GM23338 (cell line): ENCODE measurements at regions not wholly inside any gene's neighbourhood (a gene's known extent, or its start where the extent isn't known, plus 50 kb on each side); places are given as distances from the start of the nearest gene placed in this dataset.

ENCODE experiments used
- ATAC-seq: fragments of 200-7000 bp; cut with Tn5 transposase; 3 replicates; pipeline ENCODE4 v1.9.1; 2020
- DNase-seq: peaks from one replicate; pipeline ENCODE4 v3.0.0-alpha.2; 2015; ENCODE audit warnings: low spot score
- H2AFZ ChIP-seq: fragments of 200-600 bp; sonication (generic); 2 replicates; pipeline ENCODE4 v1.8.0; 2016; ENCODE audit warnings: antibody characterized with exemption, mild to moderate bottlenecking, moderate library complexity
- H3F3A ChIP-seq: fragments of 200-600 bp; sonication (generic); replicated peaks from 2 replicates; pipeline ENCODE4 v1.8.0; 2017; ENCODE audit warnings: antibody characterized with exemption, mixed run types, low read depth
- H3K27ac ChIP-seq: fragments of 200-600 bp; sonication (generic); 2 replicates; pipeline ENCODE4 v1.6.1; 2016; ENCODE audit warnings: low read depth
- H3K27me3 ChIP-seq: fragments of 200-600 bp; sonication (generic); 2 replicates; pipeline ENCODE4 v1.8.0; 2016; ENCODE audit warnings: mild to moderate bottlenecking, mixed run types, moderate library complexity; ENCODE audit not compliant: insufficient read depth
- H3K36me3 ChIP-seq: fragments of 200-600 bp; sonication (generic); 2 replicates; pipeline ENCODE4 v1.8.0; 2016; ENCODE audit warnings: mild to moderate bottlenecking; ENCODE audit not compliant: insufficient read depth
- H3K4me1 ChIP-seq: fragments of 200-600 bp; sonication (generic); 2 replicates; pipeline ENCODE4 v1.8.0; 2016; ENCODE audit warnings: mild to moderate bottlenecking, moderate library complexity; ENCODE audit not compliant: insufficient read depth
- H3K4me2 ChIP-seq: fragments of 200-600 bp; sonication (generic); 2 replicates; pipeline ENCODE4 v1.7.1; 2017; ENCODE audit warnings: mixed run types
- H3K4me3 ChIP-seq: fragments of 200-600 bp; sonication (generic); 2 replicates; pipeline ENCODE4 v1.6.1; 2016; ENCODE audit warnings: mixed run types
- H3K79me2 ChIP-seq: fragments of 200-600 bp; sonication (generic); replicated peaks from 2 replicates; pipeline ENCODE4 v1.8.0; 2017; ENCODE audit warnings: mild to moderate bottlenecking; ENCODE audit not compliant: insufficient read depth
- H3K9me2 ChIP-seq: fragments of 200-600 bp; sonication (generic); 2 replicates; pipeline ENCODE4 v1.8.0; 2017; ENCODE audit not compliant: insufficient read depth
- H4K20me1 ChIP-seq: fragments of 200-600 bp; sonication (generic); replicated peaks from 2 replicates; pipeline ENCODE4 v1.8.0; 2017; ENCODE audit warnings: mild to moderate bottlenecking; ENCODE audit not compliant: insufficient read depth
- H3K27ac Mint-ChIP-seq: 2 replicates; pipeline ENCODE4 v1.8.0; 2020; ENCODE audit warnings: inconsistent platforms, mild to moderate bottlenecking, moderate library complexity, mixed read lengths
- H3K27me3 Mint-ChIP-seq: 3 replicates; pipeline ENCODE4 v1.8.0; 2022; ENCODE audit warnings: low read depth, mild to moderate bottlenecking, moderate library complexity, mixed read lengths, inconsistent platforms; ENCODE audit not compliant: insufficient read depth, poor library complexity
- H3K36me3 Mint-ChIP-seq: 3 replicates; pipeline ENCODE4 v1.8.0; 2021; ENCODE audit warnings: low read depth, mild to moderate bottlenecking, inconsistent platforms, moderate library complexity, mixed read lengths
- H3K4me1 Mint-ChIP-seq: 3 replicates; pipeline ENCODE4 v1.8.0; 2020; ENCODE audit warnings: mild to moderate bottlenecking, inconsistent platforms, mixed read lengths
- H3K4me3 Mint-ChIP-seq: 3 replicates; pipeline ENCODE4 v1.8.0; 2021; ENCODE audit warnings: moderate library complexity, mild to moderate bottlenecking, inconsistent platforms, mixed read lengths
- H3K9me3 Mint-ChIP-seq: 3 replicates; pipeline ENCODE4 v1.8.0; 2020; ENCODE audit warnings: moderate library complexity, mild to moderate bottlenecking, inconsistent platforms, mixed read lengths
- EZH2phosphoT487 ChIP-seq: fragments of 200-600 bp; sonication (generic); IDR thresholded peaks from one replicate; pipeline ENCODE4 v1.8.1; 2018; ENCODE audit warnings: antibody characterized with exemption; ENCODE audit not compliant: unreplicated experiment
- POLR2AphosphoS5 ChIP-seq: IDR thresholded peaks from 2 replicates; pipeline ENCODE4 v1.6.1; 2016; ENCODE audit warnings: antibody characterized with exemption, low read depth
- REST ChIP-seq: IDR thresholded peaks from one replicate; pipeline ENCODE4 v1.6.1; 2018; ENCODE audit warnings: antibody characterized with exemption; ENCODE audit not compliant: unreplicated experiment
- STAT1 ChIP-seq: IDR thresholded peaks from one replicate; pipeline ENCODE4 v1.6.1; 2016; ENCODE audit warnings: antibody characterized with exemption; ENCODE audit not compliant: unreplicated experiment
- ZNF462 ChIP-seq: fragments of 250-450 bp; sonication (Bioruptor Pico); IDR thresholded peaks from 2 replicates; pipeline ENCODE4 v1.5.0; 2020; ENCODE audit warnings: mild to moderate bottlenecking, moderate library complexity

- no peaks in the 10 kb centered on the region for H3K9me2 ChIP-seq
- H3K4me1 ChIP-seq, result no peaks in the 10 kb centered on the region
- H3K27ac ChIP-seq, result no peak overlapping the region
- H3F3A ChIP-seq, result no peaks in the 10 kb centered on the region
- Mint-ChIP-seq H3K4me3 (no peak overlapping the region), H3K27me3 (no peaks in the 10 kb centered on the region), H3K4me1 (no peaks in the 10 kb centered on the region), H3K36me3 (peaks cover 5% of the 10 kb centered on the region; the same call in 2 of the 3 replicates), H3K9me3 (peaks cover 16% of the 10 kb centered on the region), H3K27ac (no peak overlapping the region)
- no peak overlapping the region for H3K4me3 ChIP-seq
- H3K4me2 ChIP-seq, result no peak overlapping the region
- no peak overlapping the region for H2AFZ ChIP-seq
- no peaks in the 10 kb centered on the region for H3K79me2 ChIP-seq
- no peak for ATAC-seq
- no peaks in the 10 kb centered on the region for H3K36me3 ChIP-seq
- no peaks in the 10 kb centered on the region for H4K20me1 ChIP-seq
- DNase-seq, result no peak
- H3K27me3 ChIP-seq, result no peaks in the 10 kb centered on the region
- TF ChIP-seq POLR2AphosphoS5 (no peak), STAT1 (no peak), REST (no peak), ZNF462 (CRISPR knock-in tag) (no peak), EZH2phosphoT487 (no peak)
Measured at GRCh38 chr18:77526962-77527361, 277.3 kb downstream of the GALR1 start.
